ENCODE measurements at regions not wholly inside any gene's neighbourhood (a gene's known extent, or its start where the extent isn't known, plus 50 kb on each side); places are given as distances from the start of the nearest gene placed in this dataset.

GRCh38 chr2:136448986-136449780, 316.2 kb upstream of the THSD7B start:
- no peaks in the 10 kb centered on the region for H3K79me2 ChIP-seq (ENCODE audit: control insufficient read depth, insufficient read depth, low read length)
- H4K20me1 ChIP-seq (replicated peaks; ENCODE audit: control insufficient read depth, insufficient read depth, low read length), result no peaks in the 10 kb centered on the region
- no peak for TF ChIP-seq ZNF766 (CRISPR knock-in tag; conservative IDR thresholded peaks at IDR 0.05)
- TF ChIP-seq CHD1 (IDR thresholded peaks at IDR 0.05; ENCODE audit: low read length), result no peak
- no peak for TF ChIP-seq BRF1 (IDR thresholded peaks at IDR 0.05; ENCODE audit: borderline replicate concordance, extremely low read depth, insufficient read length)
- TF ChIP-seq TCFL5 (CRISPR knock-in tag; conservative IDR thresholded peaks at IDR 0.05), result no peak
- H3K9me3 ChIP-seq (replicated peaks; ENCODE audit: control insufficient read depth, insufficient read depth, low read depth, low read length), result no peaks in the 10 kb centered on the region
- BruUV-seq (replicated peaks), result no TSS peak
- intact Hi-C loops (cut with micrococcal nuclease), result no loop called here
- H3K4me2 ChIP-seq (ENCODE audit: insufficient read depth, low read length), result no peak overlapping the region
- H3K9ac ChIP-seq (ENCODE audit: insufficient read depth in 1 of 2, low read depth in 2 of 2, low read length in 2 of 2), result no peak overlapping the region
- ChIA-PET CTCF (ENCODE audit: low intra/inter-chr PET ratio) (no interaction called here), POLR2A (no interaction called here)
- H3K4me1 ChIP-seq (replicated peaks in 1 of 2; ENCODE audit: control insufficient read depth in 2 of 2, insufficient read depth in 2 of 2, low read length in 2 of 2), result no peaks in the 10 kb centered on the region
- WGBS (ENCODE audit: insufficient coverage, low coverage, missing lambda C conversion rate), result 5% methylated on average over 7 of the region's 7 CpGs
- DNase-seq (ENCODE audit: extremely low read depth in 1 of 4, low spot score in 3 of 4) (no peak), FAIRE-seq (no peak), ATAC-seq (no peak)
- in situ Hi-C loops (cut with MboI), result no loop called here
- no peaks in the 10 kb centered on the region; a peak in 1 of 5 replicates for H3K27me3 ChIP-seq (ENCODE audit: control insufficient read depth in 2 of 2, insufficient read depth in 2 of 2, low read length in 2 of 2)
- H3K4me3 ChIP-seq, result no peak overlapping the region
- H3K36me3 ChIP-seq (ENCODE audit: control insufficient read depth, insufficient read depth, low read length), result no peaks in the 10 kb centered on the region
- no peak overlapping the region for H2AFZ ChIP-seq (ENCODE audit: low read depth, low read length)
- H3K9me1 ChIP-seq (ENCODE audit: control insufficient read depth, insufficient read depth, low read length), result no peaks in the 10 kb centered on the region
- H3K27ac ChIP-seq (ENCODE audit: extremely low read depth, low read depth, low read length), result no peak overlapping the region

- no peaks in the 10 kb centered on the region for H3K9me3 ChIP-seq (replicated peaks; ENCODE audit: control insufficient read depth, insufficient read depth, low read depth, low read length)
- ChIA-PET POLR2A (no interaction called here), CTCF (ENCODE audit: low intra/inter-chr PET ratio) (no interaction called here)
- FAIRE-seq, result no peak
- intact Hi-C loops (cut with micrococcal nuclease) (no loop called here), in situ Hi-C loops (cut with MboI) (no loop called here)
- H3K27ac ChIP-seq (ENCODE audit: extremely low read depth, low read depth, low read length), result no peak overlapping the region
- no peak overlapping the region for H3K4me3 ChIP-seq
- H4K20me1 ChIP-seq (replicated peaks; ENCODE audit: control insufficient read depth, insufficient read depth, low read length), result no peaks in the 10 kb centered on the region
- H3K4me2 ChIP-seq (ENCODE audit: insufficient read depth, low read length), result no peak overlapping the region
- H3K9ac ChIP-seq (ENCODE audit: insufficient read depth in 1 of 2, low read depth in 2 of 2, low read length in 2 of 2), result no peak overlapping the region
- BruUV-seq (replicated peaks), result no TSS peak
- H2AFZ ChIP-seq (ENCODE audit: low read depth, low read length), result no peak overlapping the region
- no peaks in the 10 kb centered on the region for H3K4me1 ChIP-seq (replicated peaks in 1 of 2; ENCODE audit: control insufficient read depth in 2 of 2, insufficient read depth in 2 of 2, low read length in 2 of 2)
- no peak for ATAC-seq
- H3K9me1 ChIP-seq (ENCODE audit: control insufficient read depth, insufficient read depth, low read length), result no peaks in the 10 kb centered on the region
- no peaks in the 10 kb centered on the region for H3K79me2 ChIP-seq (ENCODE audit: control insufficient read depth, insufficient read depth, low read length)
- no peak for DNase-seq (ENCODE audit: extremely low read depth in 1 of 4, low spot score in 3 of 4)
- 0% methylated on average over 1 of the region's 1 CpG for WGBS (ENCODE audit: insufficient coverage, low coverage, missing lambda C conversion rate)
- H3K36me3 ChIP-seq (ENCODE audit: control insufficient read depth, insufficient read depth, low read length), result no peaks in the 10 kb centered on the region
- H3K27me3 ChIP-seq (ENCODE audit: control insufficient read depth in 2 of 2, insufficient read depth in 2 of 2, low read length in 2 of 2), result peaks cover 0 to under 1% of the 10 kb centered on the region in 2 experiments; a peak in 1 of 5 replicates
- TF ChIP-seq ZBTB26 (CRISPR knock-in tag; IDR thresholded peaks at IDR 0.05), result no peak
- no peak for TF ChIP-seq ELF4 (CRISPR knock-in tag; IDR thresholded peaks at IDR 0.05)
- TF ChIP-seq ERF (CRISPR knock-in tag; IDR thresholded peaks at IDR 0.05), result no peak
- TF ChIP-seq NR2F6 (CRISPR knock-in tag; IDR thresholded peaks at IDR 0.05), result no peak
- TF ChIP-seq SMARCE1 (IDR thresholded peaks at IDR 0.05), result no peak
- no peak for TF ChIP-seq CREBBP (IDR thresholded peaks at IDR 0.05; ENCODE audit: low read depth, low read length)
Observed at GRCh38 chr2:136448432-136448831, 316.9 kb upstream of the THSD7B start.
